A673 (cell line): ENCODE measurements at regions not wholly inside any gene's neighbourhood (a gene's known extent, or its start where the extent isn't known, plus 50 kb on each side); places are given as distances from the start of the nearest gene placed in this dataset.

Source experiments
- BruUV-seq: library from RNA; stranded (reverse); fragments of 400-500 nt; replicated peaks from 2 replicates; lab custom pipeline; 2021; lab: Mats Ljungman, UMichigan
- CTCF ChIA-PET: fragments of 300-600 bp; sonication (Branson Sonifier 250); formaldehyde crosslinking; loops from one replicate; lab custom pipeline; 2022; ENCODE audit warnings: antibody characterized with exemption; lab: Charles Lee
- POLR2A ChIA-PET: fragments of 300-600 bp; sonication (Branson Sonifier 250); formaldehyde crosslinking; loops from one replicate; lab custom pipeline; 2022; ENCODE audit warnings: antibody characterized with exemption; ENCODE audit not compliant: low non-redundant PET; lab: Charles Lee
- DNase-seq: peaks from one replicate; pipeline ENCODE4 v3.0.0-alpha.2; 2015; ENCODE audit warnings: low spot score
- H3K27ac ChIP-seq: fragments of 200-600 bp; sonication (generic); 2 replicates; pipeline ENCODE4 v1.5.1; 2016; ENCODE audit warnings: mixed run types, low read depth, mild to moderate bottlenecking, mixed read lengths, antibody characterized with exemption, low read length; ENCODE audit not compliant: poor library complexity, severe bottlenecking
- H3K27me3 ChIP-seq: fragments of 200-600 bp; sonication (generic); replicated peaks from 2 replicates; pipeline ENCODE4 v1.6.1; 2017; ENCODE audit warnings: mixed run types, low read depth, mild to moderate bottlenecking, mixed read lengths, antibody characterized with exemption, low read length; ENCODE audit not compliant: insufficient read depth, poor library complexity
- H3K36me3 ChIP-seq: fragments of 200-600 bp; sonication (generic); 2 replicates; pipeline ENCODE4 v1.6.1; 2016; ENCODE audit warnings: mixed run types, mild to moderate bottlenecking, mixed read lengths, antibody characterized with exemption, low read length; ENCODE audit not compliant: insufficient read depth, poor library complexity, severe bottlenecking
- H3K4me1 ChIP-seq: fragments of 200-600 bp; sonication (generic); 2 replicates; pipeline ENCODE4 v1.6.1; 2017; ENCODE audit warnings: mixed run types, mild to moderate bottlenecking, mixed read lengths, antibody characterized with exemption, low read length; ENCODE audit not compliant: insufficient read depth, poor library complexity, severe bottlenecking
- H3K4me3 ChIP-seq: fragments of 200-600 bp; sonication (generic); 2 replicates; pipeline ENCODE4 v1.5.1; 2016; ENCODE audit warnings: low read depth, mixed run types, mild to moderate bottlenecking, mixed read lengths, low read length; ENCODE audit not compliant: poor library complexity, severe bottlenecking
- H3K9me3 ChIP-seq: fragments of 200-600 bp; sonication (generic); 2 replicates; pipeline ENCODE4 v1.6.1; 2016; ENCODE audit warnings: mixed run types, low read depth, mild to moderate bottlenecking, mixed read lengths, antibody characterized with exemption, low read length; ENCODE audit not compliant: poor library complexity, severe bottlenecking
- EZH2 ChIP-seq: fragments of 200-600 bp; sonication (generic); IDR thresholded peaks from 2 replicates; pipeline ENCODE4 v1.6.1; 2017; ENCODE audit warnings: borderline replicate concordance, low read depth, mild to moderate bottlenecking, mixed read lengths, antibody characterized with exemption, low read length; ENCODE audit not compliant: poor library complexity, severe bottlenecking
- intact Hi-C: fragments of 100-400 bp; cut with micrococcal nuclease; formaldehyde crosslinking; loops from one replicate; pipeline ENCODE4 v1.10.0; 2022; ENCODE audit not compliant: unreplicated experiment
- TF ChIP-seq, protein P1 (sequence below): fragments of 300-800, 200-600 bp; sonication (generic); conservative IDR thresholded peaks from 2 replicates; pipeline ENCODE4 v1.5.1; 2017; ENCODE audit warnings: low read depth, mild to moderate bottlenecking, antibody characterized with exemption, low read length, moderate library complexity, mixed read lengths

DNA sequence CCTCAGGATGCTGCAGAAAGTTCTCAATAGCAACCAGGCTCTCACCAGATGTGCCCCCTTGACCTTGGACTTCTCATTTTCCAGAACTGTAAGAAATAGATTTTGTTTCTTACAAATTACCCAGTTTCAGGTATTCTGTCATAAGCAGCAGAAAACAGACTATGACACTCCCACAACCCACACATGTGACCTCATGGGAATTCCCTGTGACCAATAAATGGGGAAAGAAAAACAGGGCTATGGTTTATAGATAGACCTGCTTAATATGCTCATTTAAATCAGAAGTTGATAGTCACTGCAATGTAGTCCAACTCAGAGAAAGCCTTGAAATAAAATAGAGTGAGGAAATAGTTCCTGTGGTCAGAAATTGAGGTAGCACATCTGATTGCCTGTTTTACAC is 380.9 kb upstream of the PTBP2 start:
- no peak overlapping the region for H3K27ac ChIP-seq
- POLR2A ChIA-PET, result no interaction called here

DNA sequence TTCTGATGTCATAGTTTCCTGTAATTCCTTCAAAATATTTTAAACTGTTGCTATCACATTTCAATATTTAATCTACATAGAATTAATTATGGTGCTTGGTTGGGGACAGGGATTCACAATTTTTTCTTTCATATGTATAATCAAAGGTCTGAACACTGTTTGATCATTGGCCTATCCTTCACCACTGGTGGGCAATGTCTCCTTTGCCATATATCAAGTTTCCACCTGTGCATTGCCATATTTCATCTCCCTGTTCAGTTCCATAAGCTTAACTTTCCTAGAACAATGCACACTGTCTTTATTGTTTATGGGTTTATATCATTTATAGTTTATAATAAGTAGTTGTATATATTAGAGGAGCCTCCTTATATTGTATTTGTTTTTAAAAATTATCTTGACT is 374.9 kb upstream of the PTBP2 start:
- Histone ChIP-seq H3K4me1 (no peaks in the 10 kb centered on the region), H3K36me3 (no peaks in the 10 kb centered on the region), H3K27me3 (no peaks in the 10 kb centered on the region), H3K27ac (no peak overlapping the region), H3K4me3 (no peak overlapping the region), H3K9me3 (no peaks in the 10 kb centered on the region)
- ChIA-PET POLR2A (no interaction called here), CTCF (interaction anchor here (0.5 kb wide), 1 partner anchor 20 kb away, joined by 8 read pairs; no protein-coding TSS in a partner anchor)
- intact Hi-C loops, result no loop called here
- TF ChIP-seq EZH2, result no peak
- TF ChIP-seq, protein P1, sequence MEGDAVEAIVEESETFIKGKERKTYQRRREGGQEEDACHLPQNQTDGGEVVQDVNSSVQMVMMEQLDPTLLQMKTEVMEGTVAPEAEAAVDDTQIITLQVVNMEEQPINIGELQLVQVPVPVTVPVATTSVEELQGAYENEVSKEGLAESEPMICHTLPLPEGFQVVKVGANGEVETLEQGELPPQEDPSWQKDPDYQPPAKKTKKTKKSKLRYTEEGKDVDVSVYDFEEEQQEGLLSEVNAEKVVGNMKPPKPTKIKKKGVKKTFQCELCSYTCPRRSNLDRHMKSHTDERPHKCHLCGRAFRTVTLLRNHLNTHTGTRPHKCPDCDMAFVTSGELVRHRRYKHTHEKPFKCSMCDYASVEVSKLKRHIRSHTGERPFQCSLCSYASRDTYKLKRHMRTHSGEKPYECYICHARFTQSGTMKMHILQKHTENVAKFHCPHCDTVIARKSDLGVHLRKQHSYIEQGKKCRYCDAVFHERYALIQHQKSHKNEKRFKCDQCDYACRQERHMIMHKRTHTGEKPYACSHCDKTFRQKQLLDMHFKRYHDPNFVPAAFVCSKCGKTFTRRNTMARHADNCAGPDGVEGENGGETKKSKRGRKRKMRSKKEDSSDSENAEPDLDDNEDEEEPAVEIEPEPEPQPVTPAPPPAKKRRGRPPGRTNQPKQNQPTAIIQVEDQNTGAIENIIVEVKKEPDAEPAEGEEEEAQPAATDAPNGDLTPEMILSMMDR, result no peak
- no TSS peak for BruUV-seq
- DNase-seq, result no peak

More for the DNA sequence above, 380.9 kb upstream of the PTBP2 start:
- no peak for DNase-seq
- intact Hi-C loops, result no loop called here
- CTCF ChIA-PET, result no interaction called here
- Histone ChIP-seq H3K36me3 (no peaks in the 10 kb centered on the region), H3K27me3 (no peaks in the 10 kb centered on the region), H3K9me3 (no peaks in the 10 kb centered on the region), H3K4me1 (no peaks in the 10 kb centered on the region), H3K4me3 (no peak overlapping the region)
- BruUV-seq, result no TSS peak
- no peak for TF ChIP-seq EZH2
- TF ChIP-seq, protein P1, result no peak

DNA sequence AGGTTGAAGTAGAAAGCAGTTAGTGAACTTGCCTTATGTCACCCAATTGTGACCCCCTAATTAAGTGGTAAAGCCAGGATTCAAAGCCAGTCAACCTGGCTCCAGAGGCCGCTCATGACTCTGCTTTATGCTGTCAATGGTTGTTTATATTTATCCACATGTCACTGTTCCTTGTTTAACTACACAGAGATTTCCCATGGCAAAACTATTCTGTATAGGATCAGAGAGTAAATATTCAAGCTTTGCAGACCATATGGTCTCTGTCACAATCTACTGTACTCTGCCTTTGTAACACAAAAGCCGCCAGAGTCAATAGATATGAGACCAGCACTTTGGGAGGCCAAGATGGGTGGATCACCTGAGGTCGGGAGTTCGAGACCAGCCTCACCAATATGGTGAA is 371.7 kb upstream of the PTBP2 start:
- BruUV-seq, result no TSS peak
- H3K9me3 ChIP-seq, result no peaks in the 10 kb centered on the region
- H3K4me3 ChIP-seq, result no peak overlapping the region
- ChIA-PET CTCF (no interaction called here), POLR2A (no interaction called here)
- no peaks in the 10 kb centered on the region for H3K4me1 ChIP-seq
- H3K27ac ChIP-seq, result no peak overlapping the region
- no peaks in the 10 kb centered on the region for H3K36me3 ChIP-seq
- H3K27me3 ChIP-seq, result no peaks in the 10 kb centered on the region
- TF ChIP-seq, protein P1, result no peak
- TF ChIP-seq EZH2, result no peak
- no peak for DNase-seq
- intact Hi-C loops, result no loop called here
